HEK293T (cell line): ENCODE measurements at regions not wholly inside any gene's neighbourhood (a gene's known extent, or its start where the extent isn't known, plus 50 kb on each side); places are given as distances from the start of the nearest gene placed in this dataset.

Experiments
- CTCF ChIA-PET: fragments of 350-600 bp; formaldehyde crosslinking; extraction: SDS; loops from one replicate; lab custom pipeline; 2021; ENCODE audit warnings: antibody characterized with exemption, inconsistent platforms; lab: Yijun Ruan, JAX
- POLR2A ChIA-PET: fragments of 350-600 bp; formaldehyde crosslinking; extraction: SDS; loops from one replicate; lab custom pipeline; 2020; ENCODE audit warnings: antibody characterized with exemption, inconsistent platforms; lab: Yijun Ruan, JAX
- DNase-seq: peaks from one replicate; pipeline ENCODE4 v3.0.0; 2012; ENCODE audit warnings: mixed read lengths; ENCODE audit errors: extremely low spot score
- ARNT ChIP-seq: fragments of 450-650 bp; IDR thresholded peaks from 2 replicates; pipeline ENCODE4 v1.6.1; 2017; ENCODE audit warnings: mild to moderate bottlenecking
- BHLHE40 ChIP-seq: fragments of 450-650 bp; IDR thresholded peaks from 2 replicates; pipeline ENCODE4 v1.6.1; 2016; ENCODE audit warnings: mild to moderate bottlenecking, moderate library complexity, borderline replicate concordance
- CTBP1 ChIP-seq: fragments of 450-650 bp; IDR thresholded peaks from 2 replicates; pipeline ENCODE4 v1.6.1; 2016; ENCODE audit warnings: borderline replicate concordance
- ELF4 ChIP-seq: fragments of 450-650 bp; IDR thresholded peaks from 2 replicates; pipeline ENCODE4 v1.6.1; 2017; ENCODE audit warnings: antibody characterized with exemption
- FOXA1 ChIP-seq: fragments of 450-650 bp; IDR thresholded peaks from 2 replicates; pipeline ENCODE4 v1.6.1; 2016; ENCODE audit warnings: mild to moderate bottlenecking
- FOXK2 ChIP-seq: fragments of 450-650 bp; IDR thresholded peaks from 2 replicates; pipeline ENCODE4 v1.6.1; 2016; ENCODE audit warnings: mild to moderate bottlenecking
- FOXM1 ChIP-seq: fragments of 450-650 bp; IDR thresholded peaks from 2 replicates; pipeline ENCODE4 v1.6.1; 2017; ENCODE audit warnings: mild to moderate bottlenecking, borderline replicate concordance
- HDGF ChIP-seq: fragments of 450-650 bp; IDR thresholded peaks from 2 replicates; pipeline ENCODE4 v1.6.1; 2017; ENCODE audit warnings: antibody characterized with exemption, borderline replicate concordance
- L3MBTL2 ChIP-seq: fragments of 450-650 bp; conservative IDR thresholded peaks from 2 replicates; pipeline ENCODE4 v1.6.1; 2016; ENCODE audit warnings: mild to moderate bottlenecking
- LEF1 ChIP-seq: fragments of 450-650 bp; IDR thresholded peaks from 2 replicates; pipeline ENCODE4 v1.6.1; 2017; ENCODE audit warnings: mild to moderate bottlenecking, borderline replicate concordance
- NFRKB ChIP-seq: fragments of 450-650 bp; IDR thresholded peaks from 2 replicates; pipeline ENCODE4 v1.6.1; 2016; ENCODE audit warnings: mild to moderate bottlenecking, moderate library complexity
- SP1 ChIP-seq: fragments of 450-650 bp; IDR thresholded peaks from 2 replicates; pipeline ENCODE4 v1.6.1; 2017
- SUZ12 ChIP-seq: fragments of 450-650 bp; IDR thresholded peaks from 2 replicates; pipeline ENCODE4 v1.6.1; 2016; ENCODE audit warnings: mild to moderate bottlenecking
- TARDBP ChIP-seq: fragments of 450-650 bp; IDR thresholded peaks from 2 replicates; pipeline ENCODE4 v1.6.1; 2016
- ZNF384 ChIP-seq: fragments of 450-650 bp; IDR thresholded peaks from 2 replicates; pipeline ENCODE4 v1.6.1; 2016
- TF ChIP-seq, protein P1 (sequence below): fragments of 450-650 bp; IDR thresholded peaks from 2 replicates; pipeline ENCODE4 v1.6.1; 2016

GRCh38 chr3:127106456-127106855 lies 86.5 kb upstream of the PRR23E start:
- ChIA-PET CTCF (no interaction called here), POLR2A (no interaction called here)

GRCh38 chr3:127107002-127107401 lies 85.9 kb upstream of the PRR23E start:
- TF ChIP-seq NFRKB (no peak), CTBP1 (no peak), ELF4 (no peak)
- TF ChIP-seq, protein P1, sequence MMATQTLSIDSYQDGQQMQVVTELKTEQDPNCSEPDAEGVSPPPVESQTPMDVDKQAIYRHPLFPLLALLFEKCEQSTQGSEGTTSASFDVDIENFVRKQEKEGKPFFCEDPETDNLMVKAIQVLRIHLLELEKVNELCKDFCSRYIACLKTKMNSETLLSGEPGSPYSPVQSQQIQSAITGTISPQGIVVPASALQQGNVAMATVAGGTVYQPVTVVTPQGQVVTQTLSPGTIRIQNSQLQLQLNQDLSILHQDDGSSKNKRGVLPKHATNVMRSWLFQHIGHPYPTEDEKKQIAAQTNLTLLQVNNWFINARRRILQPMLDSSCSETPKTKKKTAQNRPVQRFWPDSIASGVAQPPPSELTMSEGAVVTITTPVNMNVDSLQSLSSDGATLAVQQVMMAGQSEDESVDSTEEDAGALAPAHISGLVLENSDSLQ = no peak
- DNase-seq = no peak
- ChIA-PET CTCF (no interaction called here), POLR2A (no interaction called here)

More at GRCh38 chr3:127106456-127106855, 86.5 kb upstream of the PRR23E start:
- no peak for DNase-seq
- TF ChIP-seq LEF1 (no peak), ZNF384 (no peak), BHLHE40 (no peak), FOXM1 (no peak), CTBP1 (no peak), FOXK2 (no peak), SUZ12 (no peak), NFRKB (no peak), ARNT (no peak), L3MBTL2 (no peak), SP1 (no peak)
- TF ChIP-seq, protein P1 = no peak

- ChIA-PET CTCF (no interaction called here), POLR2A (no interaction called here)
- no peak for DNase-seq
- TF ChIP-seq FOXA1 (no peak), CTBP1 (no peak), NFRKB (no peak), LEF1 (no peak), ELF4 (no peak), TARDBP (no peak), L3MBTL2 (no peak), SUZ12 (no peak), ARNT (no peak), HDGF (no peak)
- TF ChIP-seq, protein P1 = no peak
Measured at GRCh38 chr3:127107491-127108375, 85.2 kb upstream of the PRR23E start.

DNA sequence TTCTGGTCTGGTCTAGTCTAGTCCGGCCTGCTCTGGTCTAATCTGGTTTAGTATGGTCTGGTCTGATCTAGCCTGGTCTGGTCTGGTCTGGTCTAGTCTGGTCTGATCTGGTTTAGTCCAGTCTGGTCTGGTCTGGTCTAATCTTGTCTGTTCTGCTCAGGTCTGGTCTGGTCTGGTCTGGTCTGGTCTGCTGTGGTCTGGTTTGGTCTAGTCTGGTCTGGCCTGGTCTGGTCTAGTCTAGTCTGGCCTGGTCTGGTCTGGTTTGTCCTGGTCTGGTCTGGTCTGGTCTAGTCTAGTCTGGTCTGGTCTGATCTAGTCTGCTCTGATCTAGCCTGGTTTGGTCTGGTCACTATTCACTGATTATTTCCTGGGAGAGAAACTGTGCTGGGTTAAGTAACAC lies 84.1 kb upstream of the PRR23E start:
- TF ChIP-seq FOXK2 (no peak), ELF4 (no peak), FOXM1 (no peak), LEF1 (no peak), SUZ12 (no peak), ZNF384 (no peak)
- TF ChIP-seq, protein P1 = no peak
- DNase-seq = no peak
- POLR2A ChIA-PET = no interaction called here
- CTCF ChIA-PET = no interaction called here

- no peak for TF ChIP-seq ARNT
- no peak for TF ChIP-seq SUZ12
- TF ChIP-seq L3MBTL2 = no peak
- TF ChIP-seq FOXM1 = no peak
- no peak for TF ChIP-seq SP1
- TF ChIP-seq ZNF384 = no peak
- no peak for TF ChIP-seq HDGF
- no peak for TF ChIP-seq CTBP1
- no peak for TF ChIP-seq FOXA1
- no peak for TF ChIP-seq BHLHE40
- TF ChIP-seq, protein P1 = no peak
- no peak for TF ChIP-seq LEF1
- TF ChIP-seq NFRKB = no peak
- no peak for TF ChIP-seq TARDBP
- no peak for TF ChIP-seq FOXK2
- no peak for TF ChIP-seq ELF4
- POLR2A ChIA-PET = no interaction called here
- DNase-seq = no peak
- CTCF ChIA-PET = no interaction called here
Measured at GRCh38 chr3:127110982-127111693, 81.8 kb upstream of the PRR23E start.
